Prostate gland (tissue), 2 donors: ENCODE measurements at regions not wholly inside any gene's neighbourhood (a gene's known extent, or its start where the extent isn't known, plus 50 kb on each side); places are given as distances from the start of the nearest gene placed in this dataset.

Source experiments
- DNase-seq: peaks from one replicate; pipeline ENCODE4 v3.0.0-alpha.2; 2019; ENCODE audit warnings: low spot score
- H3K27ac ChIP-seq, 2 donors: fragments of 200-600 bp; sonication (generic); 2 replicates each; pipeline ENCODE4 v1.5.1; 2017 to 2019
- H3K27me3 ChIP-seq: fragments of 200-600 bp; sonication (generic); replicated peaks from 2 replicates; pipeline ENCODE4 v1.5.1; 2019; ENCODE audit not compliant: insufficient read depth
- H3K36me3 ChIP-seq, 2 donors: fragments of 200-600 bp; sonication (generic); 1 replicate in 1 of 2; 2 replicates in 1 of 2; pipeline versions ENCODE4 v1.5.1 to v1.8.1; 2017 to 2019
- H3K4me1 ChIP-seq: fragments of 200-600 bp; sonication (generic); replicated peaks from 2 replicates; pipeline ENCODE4 v1.5.1; 2019
- H3K4me3 ChIP-seq, 2 donors: fragments of 200-600 bp; sonication (generic); 2 replicates each; pipeline ENCODE4 v1.5.1; 2017 to 2019
- H3K9me3 ChIP-seq: fragments of 200-600 bp; sonication (generic); 2 replicates; pipeline ENCODE4 v1.5.1; 2017
- CTCF ChIP-seq, 4 experiments: fragments of 200-600 bp in 2 of 4; fragments of 450-650 bp in 2 of 4; sonication (generic) in 2 of 4; IDR thresholded peaks; 1 replicate in 3 of 4; 2 replicates in 1 of 4; pipeline ENCODE4 v1.5.1; 2016 to 2019; ENCODE audit warnings: antibody characterized with exemption in 4 of 4, mild to moderate bottlenecking in 2 of 4, moderate library complexity in 2 of 4
- POLR2A ChIP-seq: fragments of 450-650 bp; IDR thresholded peaks from one replicate; pipeline ENCODE4 v1.6.1; 2016; ENCODE audit warnings: antibody characterized with exemption, mild to moderate bottlenecking
- POLR2AphosphoS5 ChIP-seq: sonication (generic); formaldehyde crosslinking; IDR thresholded peaks from one replicate; pipeline ENCODE4 v1.6.1; 2017; ENCODE audit warnings: antibody characterized with exemption
- WGBS: methylation state at CpG from one replicate; pipeline ENCODE4 v1.1.5; 2018; 5-methylcytosine and 5-hydroxymethylcytosine counted together
- intact Hi-C: fragments of 100-400 bp; cut with DNase I; formaldehyde crosslinking; loops from one replicate; pipeline ENCODE4 v1.14.2; 2022

- WGBS: 70% methylated on average over 1 of the region's 1 CpG
- intact Hi-C loops: no loop called here
- no peak for TF ChIP-seq CTCF (IDR thresholded peaks at IDR 0.05)
- no peak for TF ChIP-seq POLR2AphosphoS5
- TF ChIP-seq POLR2A: no peak
These were observed 165.8 kb downstream of the KCTD12 start for GRCh38 chr13:76720416-76720815.

GRCh38 chr13:76719955-76720354 lies 166.2 kb downstream of the KCTD12 start:
- no peak overlapping the region for H3K4me3 ChIP-seq
- no peaks in the 10 kb centered on the region for H3K9me3 ChIP-seq
- no peak overlapping the region for H3K27ac ChIP-seq
- 53% methylated on average over 2 of the region's 2 CpGs for WGBS
- no peaks in the 10 kb centered on the region for H3K36me3 ChIP-seq
- no peaks in the 10 kb centered on the region for H3K4me1 ChIP-seq
- intact Hi-C loops: no loop called here
- no peak for DNase-seq
- H3K27me3 ChIP-seq: no peaks in the 10 kb centered on the region
- no peak for TF ChIP-seq POLR2AphosphoS5
- no peak for TF ChIP-seq CTCF (IDR thresholded peaks at IDR 0.05)
- no peak for TF ChIP-seq POLR2A

More at GRCh38 chr13:76720416-76720815, 165.8 kb downstream of the KCTD12 start:
- Histone ChIP-seq H3K4me1 (no peaks in the 10 kb centered on the region), H3K36me3 (no peaks in the 10 kb centered on the region), H3K27ac (no peak overlapping the region), H3K27me3 (no peaks in the 10 kb centered on the region), H3K9me3 (no peaks in the 10 kb centered on the region), H3K4me3 (no peak overlapping the region)
- DNase-seq: no peak

- TF ChIP-seq POLR2A: no peak
- no peak for TF ChIP-seq POLR2AphosphoS5
- no peak for TF ChIP-seq CTCF (IDR thresholded peaks at IDR 0.05)
- H3K36me3 ChIP-seq: no peaks in the 10 kb centered on the region
- intact Hi-C loops: no loop called here
- H3K27me3 ChIP-seq: no peaks in the 10 kb centered on the region
- no peak overlapping the region for H3K27ac ChIP-seq
- no peak overlapping the region for H3K4me3 ChIP-seq
- no peaks in the 10 kb centered on the region for H3K9me3 ChIP-seq
- 40% methylated on average over 1 of the region's 1 CpG for WGBS
- no peak for DNase-seq
- no peaks in the 10 kb centered on the region for H3K4me1 ChIP-seq
These were observed 169.1 kb downstream of the KCTD12 start for GRCh38 chr13:76717092-76717491.

- intact Hi-C loops: no loop called here
- no peaks in the 10 kb centered on the region for H3K4me1 ChIP-seq
These were observed 170.6 kb downstream of the KCTD12 start for GRCh38 chr13:76715621-76716020.

GRCh38 chr13:76715075-76715474 lies 171.1 kb downstream of the KCTD12 start:
- TF ChIP-seq CTCF (IDR thresholded peaks at IDR 0.05) (no peak), POLR2A (no peak)
- no peaks in the 10 kb centered on the region for H3K36me3 ChIP-seq
- no peaks in the 10 kb centered on the region for H3K9me3 ChIP-seq
- intact Hi-C loops: no loop called here
- no peak overlapping the region for H3K27ac ChIP-seq
- no peak overlapping the region for H3K4me3 ChIP-seq
- DNase-seq: no peak
- H3K27me3 ChIP-seq: no peaks in the 10 kb centered on the region
- 73% methylated on average over 4 of the region's 4 CpGs for WGBS
- H3K4me1 ChIP-seq: no peaks in the 10 kb centered on the region

More at GRCh38 chr13:76715621-76716020, 170.6 kb downstream of the KCTD12 start:
- H3K27me3 ChIP-seq: no peaks in the 10 kb centered on the region
- H3K9me3 ChIP-seq: no peaks in the 10 kb centered on the region
- WGBS: 68% methylated on average over 5 of the region's 5 CpGs
- no peak for DNase-seq
- TF ChIP-seq POLR2AphosphoS5 (no peak), POLR2A (no peak)
- no peak overlapping the region for H3K4me3 ChIP-seq
- H3K27ac ChIP-seq: no peak overlapping the region
- H3K36me3 ChIP-seq: no peaks in the 10 kb centered on the region
